Smooth muscle cell (in vitro differentiated cells): ENCODE measurements at regions not wholly inside any gene's neighbourhood (a gene's known extent, or its start where the extent isn't known, plus 50 kb on each side); places are given as distances from the start of the nearest gene placed in this dataset.

Experiments used
- DNase-seq: peaks from one replicate; lab custom pipeline; 2025; ENCODE audit not compliant: unreplicated experiment; lab: John Stamatoyannopoulos, UW
- H2AFZ ChIP-seq: fragments of 200-600 bp; sonication (generic); 2 replicates; pipeline ENCODE4 v1.6.0; 2016; ENCODE audit warnings: antibody characterized with exemption, low read depth, mild to moderate bottlenecking
- H3F3A ChIP-seq: fragments of 200-600 bp; sonication (generic); 2 replicates; pipeline ENCODE4 v1.6.0; 2017; ENCODE audit warnings: antibody characterized with exemption, low read depth
- H3K27ac ChIP-seq: fragments of 200-600 bp; sonication (generic); 2 replicates; pipeline ENCODE4 v1.5.1; 2016; ENCODE audit warnings: low read depth, mild to moderate bottlenecking
- H3K27me3 ChIP-seq: fragments of 200-600 bp; sonication (generic); 2 replicates; pipeline ENCODE4 v1.6.1; 2016; ENCODE audit warnings: low read depth, mild to moderate bottlenecking
- H3K36me3 ChIP-seq: fragments of 200-600 bp; sonication (generic); 2 replicates; pipeline ENCODE4 v1.5.1; 2016; ENCODE audit warnings: low read depth
- H3K4me1 ChIP-seq: fragments of 200-600 bp; sonication (generic); 2 replicates; pipeline ENCODE4 v1.5.1; 2016; ENCODE audit warnings: low read depth
- H3K4me2 ChIP-seq: fragments of 200-600 bp; sonication (generic); 2 replicates; pipeline ENCODE4 v1.6.0; 2016; ENCODE audit warnings: mild to moderate bottlenecking
- H3K4me3 ChIP-seq: fragments of 200-600 bp; sonication (generic); 2 replicates; pipeline ENCODE4 v1.5.1; 2016; ENCODE audit warnings: mild to moderate bottlenecking
- H3K79me2 ChIP-seq: fragments of 200-600 bp; sonication (generic); 2 replicates; pipeline ENCODE4 v1.6.0; 2016; ENCODE audit warnings: low read depth, mild to moderate bottlenecking
- H3K9ac ChIP-seq: fragments of 200-600 bp; sonication (generic); 2 replicates; pipeline ENCODE4 v1.6.0; 2016; ENCODE audit warnings: low read depth
- H3K9me3 ChIP-seq: fragments of 200-600 bp; sonication (generic); replicated peaks from 2 replicates; pipeline ENCODE4 v1.5.1; 2016; ENCODE audit warnings: low read depth
- H4K20me1 ChIP-seq: fragments of 200-600 bp; sonication (generic); 2 replicates; pipeline ENCODE4 v1.6.0; 2016; ENCODE audit warnings: low read depth
- WGBS: methylation state at CpG from one replicate; pipeline ENCODE4 v1.1.7; 2016; ENCODE audit warnings: low lambda C conversion rate; 5-methylcytosine and 5-hydroxymethylcytosine counted together
- TF ChIP-seq, protein P1 (sequence below): fragments of 200-600 bp; sonication (generic); IDR thresholded peaks from 2 replicates; pipeline ENCODE4 v1.5.1; 2017; ENCODE audit warnings: borderline replicate concordance, mild to moderate bottlenecking, antibody characterized with exemption; ENCODE audit not compliant: insufficient read depth, poor library complexity, severe bottlenecking

DNA sequence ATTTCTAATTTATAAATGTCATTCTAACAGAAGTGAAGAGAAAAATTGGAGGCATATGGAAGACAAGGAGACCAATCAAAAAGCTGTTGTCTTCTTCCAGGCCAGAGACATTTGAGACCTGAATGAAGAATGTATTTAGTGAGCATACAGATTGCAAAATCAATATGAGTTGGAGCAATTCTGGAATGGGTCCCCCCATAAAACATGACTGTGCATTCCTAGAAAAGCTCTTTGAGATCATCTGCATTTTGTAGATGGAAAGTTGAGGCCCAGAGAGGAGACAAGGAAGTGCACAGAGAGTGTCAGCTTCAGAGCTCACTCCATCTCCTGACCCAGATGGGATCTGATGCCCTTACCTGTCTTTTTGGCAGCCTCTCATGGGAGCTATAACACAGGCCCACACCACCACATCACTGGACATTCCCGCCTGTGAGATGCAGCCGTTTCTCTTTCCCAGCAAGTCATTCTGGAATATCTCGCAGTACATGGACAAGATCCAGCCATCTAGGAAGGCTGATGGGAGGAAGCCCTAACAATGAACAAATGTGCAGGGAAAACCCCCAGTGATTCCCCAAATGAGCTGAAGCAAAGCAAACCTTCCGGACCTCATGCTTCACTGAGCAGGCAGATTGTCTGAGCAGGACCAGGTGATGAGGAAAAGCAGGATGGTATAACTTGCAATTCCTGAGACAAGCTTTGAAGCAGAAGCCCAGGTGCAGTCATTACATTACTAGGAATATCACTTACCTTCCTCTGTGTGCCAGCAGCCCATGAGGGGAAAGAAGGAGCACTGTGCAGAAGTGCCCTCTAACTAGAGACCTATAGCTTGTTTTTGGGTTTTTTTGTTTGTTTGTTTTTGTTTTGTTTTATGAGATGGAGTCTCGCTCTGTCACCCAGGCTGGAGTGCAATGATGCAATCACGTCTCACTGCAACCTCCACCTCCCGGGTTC, 445.6 kb downstream of the PLPP3 start:
- Histone ChIP-seq H4K20me1 (no peaks in the 10 kb centered on the region), H3K27ac (no peak overlapping the region), H3K79me2 (no peaks in the 10 kb centered on the region), H3K4me3 (no peak overlapping the region), H3K9ac (no peak overlapping the region), H3F3A (no peaks in the 10 kb centered on the region), H3K36me3 (no peaks in the 10 kb centered on the region), H3K27me3 (no peaks in the 10 kb centered on the region), H3K4me2 (no peak overlapping the region), H3K9me3 (no peaks in the 10 kb centered on the region), H2AFZ (no peak overlapping the region), H3K4me1 (no peaks in the 10 kb centered on the region)
- no peak for DNase-seq
- TF ChIP-seq, protein P1, sequence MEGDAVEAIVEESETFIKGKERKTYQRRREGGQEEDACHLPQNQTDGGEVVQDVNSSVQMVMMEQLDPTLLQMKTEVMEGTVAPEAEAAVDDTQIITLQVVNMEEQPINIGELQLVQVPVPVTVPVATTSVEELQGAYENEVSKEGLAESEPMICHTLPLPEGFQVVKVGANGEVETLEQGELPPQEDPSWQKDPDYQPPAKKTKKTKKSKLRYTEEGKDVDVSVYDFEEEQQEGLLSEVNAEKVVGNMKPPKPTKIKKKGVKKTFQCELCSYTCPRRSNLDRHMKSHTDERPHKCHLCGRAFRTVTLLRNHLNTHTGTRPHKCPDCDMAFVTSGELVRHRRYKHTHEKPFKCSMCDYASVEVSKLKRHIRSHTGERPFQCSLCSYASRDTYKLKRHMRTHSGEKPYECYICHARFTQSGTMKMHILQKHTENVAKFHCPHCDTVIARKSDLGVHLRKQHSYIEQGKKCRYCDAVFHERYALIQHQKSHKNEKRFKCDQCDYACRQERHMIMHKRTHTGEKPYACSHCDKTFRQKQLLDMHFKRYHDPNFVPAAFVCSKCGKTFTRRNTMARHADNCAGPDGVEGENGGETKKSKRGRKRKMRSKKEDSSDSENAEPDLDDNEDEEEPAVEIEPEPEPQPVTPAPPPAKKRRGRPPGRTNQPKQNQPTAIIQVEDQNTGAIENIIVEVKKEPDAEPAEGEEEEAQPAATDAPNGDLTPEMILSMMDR: no peak
- 93% methylated on average over 7 of the region's 7 CpGs for WGBS

DNA sequence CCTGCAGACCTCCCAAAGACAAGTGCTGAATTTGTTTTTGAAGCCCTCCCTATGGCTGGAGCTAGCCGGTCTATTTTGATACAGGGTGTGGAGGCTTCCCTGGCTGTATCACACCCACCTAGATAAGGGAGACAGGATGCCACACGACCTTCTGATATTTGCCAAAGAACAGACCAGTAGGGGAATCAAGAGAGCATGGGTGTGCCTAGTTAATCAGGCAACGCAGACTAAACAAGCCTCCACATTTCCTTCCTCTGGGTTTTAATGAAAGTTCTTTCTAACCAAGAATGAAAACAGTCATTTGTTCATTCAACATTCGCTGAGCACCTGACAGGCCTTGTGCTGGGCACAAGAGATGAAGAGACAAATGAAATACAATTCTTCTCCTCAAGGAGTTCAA, 446.8 kb downstream of the PLPP3 start:
- H4K20me1 ChIP-seq: no peaks in the 10 kb centered on the region
- H3K9me3 ChIP-seq: no peaks in the 10 kb centered on the region
- H3K79me2 ChIP-seq: no peaks in the 10 kb centered on the region
- WGBS: 67% methylated on average over 4 of the region's 4 CpGs
- no peak overlapping the region for H3K27ac ChIP-seq
- no peaks in the 10 kb centered on the region for H3K4me1 ChIP-seq
- no peaks in the 10 kb centered on the region for H3F3A ChIP-seq
- DNase-seq: no peak
- no peak overlapping the region for H3K4me3 ChIP-seq
- no peaks in the 10 kb centered on the region for H3K27me3 ChIP-seq
- H3K9ac ChIP-seq: no peak overlapping the region
- TF ChIP-seq, protein P1: no peak
- no peak overlapping the region for H3K4me2 ChIP-seq
- H3K36me3 ChIP-seq: no peaks in the 10 kb centered on the region
- no peak overlapping the region for H2AFZ ChIP-seq

DNA sequence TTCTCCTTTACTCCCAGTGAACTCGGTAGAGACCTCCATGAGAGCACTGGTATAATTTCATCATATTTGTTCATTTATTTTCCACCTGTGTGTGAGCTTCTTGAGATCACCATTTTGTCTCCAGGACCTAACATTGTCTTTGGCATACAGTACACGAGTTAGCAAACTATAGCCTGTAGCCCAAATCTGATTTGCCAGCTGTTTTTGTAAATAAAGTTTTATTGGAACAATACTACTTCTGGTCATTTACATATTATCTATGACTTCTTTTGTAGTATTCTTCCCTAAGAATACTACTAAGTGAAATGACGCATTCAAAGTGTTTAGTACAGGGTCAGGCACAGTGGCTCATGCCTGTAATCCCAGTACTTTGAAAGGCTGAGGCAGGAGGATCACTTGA, 449.5 kb downstream of the PLPP3 start:
- no peaks in the 10 kb centered on the region for H3K36me3 ChIP-seq
- no peaks in the 10 kb centered on the region for H3K4me1 ChIP-seq
- no peak for DNase-seq
- no peaks in the 10 kb centered on the region for H3K79me2 ChIP-seq
- no peak overlapping the region for H3K4me3 ChIP-seq
- no peak overlapping the region for H3K9ac ChIP-seq
- WGBS: 93% methylated on average over 3 of the region's 3 CpGs
- no peak overlapping the region for H3K27ac ChIP-seq
- no peak overlapping the region for H2AFZ ChIP-seq
- no peak overlapping the region for H3K4me2 ChIP-seq
- no peaks in the 10 kb centered on the region for H3K9me3 ChIP-seq
- H4K20me1 ChIP-seq: no peaks in the 10 kb centered on the region
- H3K27me3 ChIP-seq: no peaks in the 10 kb centered on the region
- TF ChIP-seq, protein P1: no peak
- no peaks in the 10 kb centered on the region for H3F3A ChIP-seq

DNA sequence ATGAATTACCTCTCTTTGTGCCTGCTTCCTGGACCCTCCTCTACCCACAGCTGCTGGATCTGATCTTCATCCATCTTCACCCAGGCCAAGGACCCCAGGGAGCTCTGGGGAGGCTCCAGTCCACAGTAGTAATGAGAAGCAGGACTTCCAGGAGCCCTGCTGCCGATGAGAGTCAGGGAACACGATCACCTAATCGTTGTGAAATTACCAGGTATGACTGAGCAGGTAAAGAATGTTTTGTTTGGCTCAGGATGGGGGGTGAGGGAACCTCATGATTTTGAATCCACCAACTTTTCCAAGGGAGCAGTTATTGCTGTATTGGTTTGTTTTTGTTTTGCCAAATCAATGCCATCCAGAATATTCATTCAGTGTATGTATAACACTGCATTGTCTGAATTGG, 454.0 kb downstream of the PLPP3 start:
- TF ChIP-seq, protein P1: no peak
- H3K4me2 ChIP-seq: no peak overlapping the region
- H3K9me3 ChIP-seq: no peaks in the 10 kb centered on the region
- no peaks in the 10 kb centered on the region for H3K36me3 ChIP-seq
- H2AFZ ChIP-seq: no peak overlapping the region
- H3F3A ChIP-seq: no peaks in the 10 kb centered on the region
- H3K27me3 ChIP-seq: no peaks in the 10 kb centered on the region
- 67% methylated on average over 3 of the region's 3 CpGs for WGBS
- H3K9ac ChIP-seq: no peak overlapping the region
- H3K4me3 ChIP-seq: no peak overlapping the region
- H4K20me1 ChIP-seq: no peaks in the 10 kb centered on the region
- H3K79me2 ChIP-seq: no peaks in the 10 kb centered on the region
- DNase-seq: no peak
- no peaks in the 10 kb centered on the region for H3K4me1 ChIP-seq
- no peak overlapping the region for H3K27ac ChIP-seq
